Panc1 (cell line): ENCODE measurements at regions not wholly inside any gene's neighbourhood (a gene's known extent, or its start where the extent isn't known, plus 50 kb on each side); places are given as distances from the start of the nearest gene placed in this dataset.
"Not testable (repeated sequence)": the region's sequence is repeated elsewhere in the genome, so short reads cannot be mapped to it uniquely, and the experiment has no call there.

ENCODE experiments used
- ATAC-seq: fragments of 200-7000 bp; cut with Tn5 transposase; 2 replicates; pipeline ENCODE4 v1.9.1; 2020; ENCODE audit warnings: mild to moderate bottlenecking, moderate library complexity
- BruUV-seq: library from RNA; stranded (reverse); fragments of 400-500 nt; replicated peaks from 2 replicates; lab custom pipeline; 2021; lab: Mats Ljungman, UMichigan
- CTCF ChIA-PET: fragments of 300-600 bp; sonication (Branson Sonifier 250); formaldehyde crosslinking; loops from one replicate; lab custom pipeline; 2022; ENCODE audit warnings: antibody characterized with exemption; lab: Charles Lee
- POLR2A ChIA-PET: fragments of 300-600 bp; sonication (Branson Sonifier 250); formaldehyde crosslinking; loops from one replicate; lab custom pipeline; 2022; ENCODE audit warnings: antibody characterized with exemption; lab: Charles Lee
- DNase-seq: peaks from one replicate; pipeline ENCODE4 v3.0.0-alpha.2; 2010; ENCODE audit warnings: low read depth, low spot score
- H3K27ac ChIP-seq: 2 replicates; pipeline ENCODE4 v1.5.1; 2011; ENCODE audit warnings: mild to moderate bottlenecking, low read length, inconsistent platforms
- H3K27me3 ChIP-seq: fragments of 200-500 bp; sonication (Bioruptor generic); 2 replicates; pipeline ENCODE4 v1.6.0; 2014; ENCODE audit warnings: low read length, inconsistent platforms; ENCODE audit not compliant: control insufficient read depth, insufficient read depth
- H3K36me3 ChIP-seq: fragments of 200-500 bp; sonication (Bioruptor generic); 2 replicates; pipeline ENCODE4 v1.5.1; 2014; ENCODE audit warnings: inconsistent platforms, mild to moderate bottlenecking, low read length, moderate library complexity; ENCODE audit not compliant: control insufficient read depth, insufficient read depth
- H3K4me1 ChIP-seq: 2 replicates; pipeline ENCODE4 v1.5.1; 2011; ENCODE audit warnings: inconsistent platforms, mild to moderate bottlenecking, low read length, moderate library complexity; ENCODE audit not compliant: control insufficient read depth, insufficient read depth
- H3K4me3 ChIP-seq, 2 experiments: 2 replicates each; pipeline ENCODE4 v1.5.1; 2011 to 2012; ENCODE audit warnings: low read depth in 2 of 2, low read length in 2 of 2, mild to moderate bottlenecking in 2 of 2, inconsistent platforms in 1 of 2, moderate library complexity in 1 of 2
- H3K9me3 ChIP-seq: fragments of 200-500 bp; sonication (Bioruptor generic); 2 replicates; pipeline ENCODE4 v1.5.1; 2014; ENCODE audit warnings: low read depth, mild to moderate bottlenecking, inconsistent platforms, low read length, moderate library complexity; ENCODE audit not compliant: control insufficient read depth, insufficient read depth
- CTCF ChIP-seq: fragments of 450-650 bp; IDR thresholded peaks from 2 replicates; pipeline ENCODE4 v1.5.1; 2017; ENCODE audit warnings: mild to moderate bottlenecking
- POLR2AphosphoS5 ChIP-seq: IDR thresholded peaks from 2 replicates; pipeline ENCODE4 v1.6.1; 2012; ENCODE audit warnings: mild to moderate bottlenecking, low read depth, low read length, moderate library complexity
- REST ChIP-seq, 2 experiments: IDR thresholded peaks; 2 replicates each; pipeline ENCODE4 v1.6.1; 2011 to 2012; ENCODE audit warnings: low read depth in 2 of 2, control low read depth in 1 of 2, low read length in 1 of 2, mild to moderate bottlenecking in 1 of 2, moderate library complexity in 1 of 2; ENCODE audit not compliant: insufficient read depth in 1 of 2
- SIN3A ChIP-seq: IDR thresholded peaks from 2 replicates; pipeline ENCODE4 v1.6.1; 2012; ENCODE audit warnings: low read depth, mild to moderate bottlenecking, low read length, moderate library complexity, borderline replicate concordance; ENCODE audit not compliant: insufficient read depth
- TCF7L2 ChIP-seq: IDR thresholded peaks from 2 replicates; pipeline ENCODE4 v1.6.1; 2011; ENCODE audit warnings: mild to moderate bottlenecking, low read depth, low read length, inconsistent platforms
- in situ Hi-C: cut with HindIII; loops from 2 replicates; pipeline ENCODE4 v1.10.0; 2016; ENCODE audit warnings: low sequenced_read_pairs, low pct_unique_long_range_greater_than_20kb
- intact Hi-C: fragments of 100-400 bp; cut with micrococcal nuclease; formaldehyde crosslinking; loops from one replicate; pipeline ENCODE4 v1.10.0; 2022; ENCODE audit not compliant: unreplicated experiment

- no peak for DNase-seq
- CTCF ChIA-PET: no interaction called here
- Histone ChIP-seq H3K4me1 (no peaks in the 10 kb centered on the region), H3K27ac (no peak overlapping the region), H3K9me3 (no peaks in the 10 kb centered on the region), H3K36me3 (no peaks in the 10 kb centered on the region), H3K4me3 (no peak overlapping the region), H3K27me3 (no peaks in the 10 kb centered on the region)
- TF ChIP-seq CTCF (no peak), TCF7L2 (no peak), POLR2AphosphoS5 (no peak), REST (IDR thresholded peaks at IDR 0.05; ENCODE audit: insufficient read depth in 1 of 2, low read depth in 2 of 2, low read length in 1 of 2) (no peak), SIN3A (no peak)
- in situ Hi-C loops: no loop called here
- POLR2A ChIA-PET: no interaction called here
- ATAC-seq: no peak
- intact Hi-C loops: no loop called here
- no TSS peak for BruUV-seq
These were observed 166.7 kb upstream of the RGS6 start for GRCh38 chr14:71765505-71765904.

GRCh38 chr14:71770431-71770830 is 161.8 kb upstream of the RGS6 start:
- Histone ChIP-seq H3K27ac (no peak overlapping the region), H3K9me3 (no peaks in the 10 kb centered on the region), H3K4me1 (no peaks in the 10 kb centered on the region), H3K27me3 (no peaks in the 10 kb centered on the region), H3K36me3 (no peaks in the 10 kb centered on the region), H3K4me3 (no peak overlapping the region)
- no peak for ATAC-seq
- ChIA-PET CTCF (no interaction called here), POLR2A (interaction anchor here (0.7 kb wide), 1 partner anchor 698 kb away, joined by 5 read pairs; no protein-coding TSS in a partner anchor)
- TF ChIP-seq TCF7L2: no peak
- TF ChIP-seq CTCF: no peak
- TF ChIP-seq SIN3A: no peak
- TF ChIP-seq POLR2AphosphoS5: no peak
- no peak for TF ChIP-seq REST (IDR thresholded peaks at IDR 0.05; ENCODE audit: insufficient read depth in 1 of 2, low read depth in 2 of 2, low read length in 1 of 2)
- no TSS peak for BruUV-seq
- DNase-seq: no peak
- in situ Hi-C loops: no loop called here
- intact Hi-C loops: no loop called here

- POLR2A ChIA-PET: not testable (repeated sequence)
These were observed 160.8 kb upstream of the RGS6 start for GRCh38 chr14:71771421-71771820.

More at GRCh38 chr14:71771421-71771820, 160.8 kb upstream of the RGS6 start:
- intact Hi-C loops, CTCF ChIA-PET, in situ Hi-C loops, H3K36me3 ChIP-seq, DNase-seq, ATAC-seq, H3K27ac ChIP-seq, H3K4me1 ChIP-seq, H3K4me3 ChIP-seq, H3K27me3 ChIP-seq, H3K9me3 ChIP-seq, BruUV-seq: not testable (repeated sequence)
